ENCODE measurements at regions not wholly inside any gene's neighbourhood (a gene's known extent, or its start where the extent isn't known, plus 50 kb on each side); places are given as distances from the start of the nearest gene placed in this dataset.

DNA sequence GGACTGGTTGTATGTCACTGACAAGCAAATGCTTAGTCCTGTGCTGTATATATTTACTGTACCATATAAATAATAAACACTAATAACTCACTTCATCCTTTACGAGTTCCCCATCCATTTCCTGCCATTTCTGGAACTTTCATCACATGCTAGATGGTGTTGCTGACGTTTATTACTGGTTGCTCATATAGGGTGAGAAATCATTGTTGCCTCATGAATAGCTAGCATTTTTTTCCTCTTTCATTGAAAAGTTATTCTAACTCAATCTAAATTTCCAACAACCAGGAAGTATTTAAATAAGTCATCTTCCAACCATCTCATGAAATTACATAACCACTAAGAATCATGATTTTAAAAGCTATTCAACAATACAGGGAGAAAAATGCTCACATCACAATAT, 88.6 kb upstream of the RCN1 start:
- DNase-seq (ENCODE audit: low read depth), result no peak

DNA sequence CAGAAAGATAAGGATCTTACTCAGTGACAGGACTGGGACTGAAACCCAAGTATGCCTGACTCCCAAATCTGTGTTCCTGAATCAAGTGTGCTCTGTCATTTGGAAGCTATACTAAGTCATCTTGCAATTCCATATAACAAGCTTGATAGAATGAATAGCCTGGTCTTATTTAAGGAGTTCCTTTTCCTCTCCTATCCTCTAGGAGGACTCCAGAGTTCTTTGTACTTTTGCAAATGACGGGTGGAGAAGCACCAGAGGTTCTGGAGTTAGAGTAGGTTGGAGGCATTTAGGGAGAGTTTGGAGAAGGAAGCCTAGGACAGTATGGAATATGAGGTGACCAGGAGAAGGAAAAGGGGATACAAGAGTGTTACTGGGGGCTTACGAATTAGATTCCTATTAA, 92.9 kb upstream of the RCN1 start:
- no peak for DNase-seq (ENCODE audit: low read depth)

DNA sequence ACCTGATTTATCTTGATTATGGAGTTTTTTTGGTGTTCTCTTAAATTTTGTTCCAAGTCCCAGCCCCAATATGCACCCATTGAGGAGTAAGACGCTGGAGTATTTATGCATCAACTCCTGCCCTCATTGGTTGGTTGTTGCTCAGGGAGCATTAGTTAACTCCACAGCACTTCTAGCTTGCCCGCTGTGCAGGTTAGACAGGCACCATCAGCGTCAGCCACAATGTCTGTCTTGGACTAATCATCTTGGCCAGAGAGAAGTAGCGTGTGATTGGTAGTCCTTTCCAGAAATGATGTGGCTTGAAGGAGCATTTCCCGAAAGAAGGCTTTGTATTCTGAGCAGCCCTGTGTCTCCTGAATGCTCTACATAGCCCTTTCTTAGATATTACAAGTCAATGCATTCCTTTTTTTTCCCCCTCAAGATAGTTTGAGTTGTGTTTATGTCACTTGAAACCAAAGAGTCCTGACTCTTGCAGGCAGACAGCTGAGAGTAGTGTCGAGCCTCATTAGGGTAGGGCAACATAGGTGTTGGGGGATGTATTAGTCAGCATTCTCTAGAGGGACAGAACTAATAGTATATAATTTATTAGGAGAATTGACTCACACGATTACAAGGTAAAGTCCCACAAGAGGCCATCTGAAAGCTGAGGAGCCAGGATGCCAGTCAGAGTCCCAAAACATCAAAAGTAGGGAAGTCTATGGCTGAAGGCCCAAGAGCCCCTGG, 94.6 kb upstream of the RCN1 start:
- no peak for DNase-seq (ENCODE audit: low read depth)

DNA sequence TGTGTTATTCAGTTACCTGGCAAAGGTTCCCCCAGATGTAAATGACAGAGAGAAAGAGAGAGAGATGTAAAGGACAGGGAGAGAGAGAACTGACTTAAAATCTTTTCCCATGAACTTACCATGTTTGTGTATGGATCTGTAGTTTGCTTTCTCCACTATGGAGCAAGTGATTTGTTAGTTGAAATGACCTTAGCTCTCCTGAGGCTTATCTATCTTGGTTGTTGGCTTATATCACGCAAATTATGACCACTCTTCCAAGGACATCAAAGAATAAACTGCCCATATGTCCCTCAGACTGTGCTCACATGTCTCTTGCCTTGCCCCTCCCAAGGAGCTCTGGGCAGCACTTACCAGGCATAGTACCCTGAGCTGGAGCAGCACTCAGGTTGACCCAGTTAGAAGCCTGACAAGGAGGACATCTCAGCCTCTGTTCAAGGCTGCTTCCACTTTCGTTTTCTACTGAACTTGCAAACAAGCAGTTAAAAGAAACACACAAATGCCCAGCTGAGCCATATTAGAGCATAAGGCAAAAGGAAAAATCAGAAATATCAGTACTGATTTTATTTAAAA, 95.3 kb upstream of the RCN1 start:
- peak; percentile 66 for DNase-seq (ENCODE audit: low read depth)

DNA sequence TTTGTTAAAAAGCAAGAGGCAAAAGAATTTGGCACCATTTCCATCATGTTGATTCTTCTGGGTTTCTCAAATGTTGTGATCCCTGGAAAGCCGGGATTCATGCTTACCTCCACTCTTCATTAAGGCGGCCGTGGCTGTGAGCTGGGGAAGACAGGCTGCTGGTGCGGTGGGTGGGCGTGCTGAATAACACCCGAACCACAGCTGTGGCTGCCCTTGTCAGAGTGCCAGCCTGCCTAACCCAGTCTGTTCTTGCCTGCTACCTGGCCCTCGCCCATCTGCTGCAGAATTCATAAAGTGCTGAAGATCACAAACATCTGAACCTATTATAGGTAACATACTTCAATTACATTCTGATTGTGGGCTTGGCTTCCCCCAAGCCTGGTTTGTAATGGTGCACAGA, 95.8 kb upstream of the RCN1 start:
- no peak for DNase-seq (ENCODE audit: low read depth)

DNA sequence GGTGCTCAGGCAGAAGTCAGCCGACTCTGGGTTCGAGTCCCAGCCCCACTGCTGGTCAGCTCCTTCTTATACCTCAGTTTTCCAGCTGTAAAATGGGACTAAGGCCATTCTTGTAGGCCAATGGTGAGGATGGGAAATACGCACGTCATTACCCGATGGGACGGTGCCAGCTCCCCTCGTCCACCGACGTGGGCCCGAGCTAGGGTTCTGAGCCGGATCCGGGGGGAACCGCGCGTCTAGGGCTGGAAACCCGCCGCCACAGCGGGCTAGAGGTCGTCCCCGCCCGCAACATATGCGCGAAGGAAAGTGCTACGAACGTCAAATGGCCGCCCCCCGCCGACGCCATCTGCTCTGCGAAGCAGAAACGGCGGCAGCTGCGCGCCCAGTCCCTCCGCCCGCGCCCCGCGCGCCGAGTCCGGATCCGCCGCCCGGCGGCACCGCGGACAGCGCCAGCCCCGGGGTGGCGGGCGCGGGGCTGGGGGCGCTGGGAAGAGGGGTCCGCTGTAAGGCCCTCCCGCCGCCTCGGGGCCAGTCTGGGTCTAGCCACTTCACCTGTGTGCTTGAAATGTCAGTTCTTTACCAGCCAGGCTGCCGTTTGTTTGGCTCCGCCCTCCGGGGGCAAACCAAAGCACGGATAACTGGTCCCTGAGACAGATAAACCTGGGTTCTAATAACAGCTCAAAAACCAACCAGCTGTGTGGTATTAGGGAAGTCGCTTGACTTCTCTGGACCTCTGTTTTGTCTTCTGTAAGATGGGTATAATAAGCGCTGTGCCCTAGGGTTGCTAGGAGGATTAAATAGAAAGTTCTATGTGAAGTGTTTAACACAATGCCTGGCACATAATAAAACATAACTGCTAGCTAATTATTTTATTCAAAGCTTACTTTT, 103.5 kb upstream of the RCN1 start:
- no peak for DNase-seq (ENCODE audit: low read depth)

DNA sequence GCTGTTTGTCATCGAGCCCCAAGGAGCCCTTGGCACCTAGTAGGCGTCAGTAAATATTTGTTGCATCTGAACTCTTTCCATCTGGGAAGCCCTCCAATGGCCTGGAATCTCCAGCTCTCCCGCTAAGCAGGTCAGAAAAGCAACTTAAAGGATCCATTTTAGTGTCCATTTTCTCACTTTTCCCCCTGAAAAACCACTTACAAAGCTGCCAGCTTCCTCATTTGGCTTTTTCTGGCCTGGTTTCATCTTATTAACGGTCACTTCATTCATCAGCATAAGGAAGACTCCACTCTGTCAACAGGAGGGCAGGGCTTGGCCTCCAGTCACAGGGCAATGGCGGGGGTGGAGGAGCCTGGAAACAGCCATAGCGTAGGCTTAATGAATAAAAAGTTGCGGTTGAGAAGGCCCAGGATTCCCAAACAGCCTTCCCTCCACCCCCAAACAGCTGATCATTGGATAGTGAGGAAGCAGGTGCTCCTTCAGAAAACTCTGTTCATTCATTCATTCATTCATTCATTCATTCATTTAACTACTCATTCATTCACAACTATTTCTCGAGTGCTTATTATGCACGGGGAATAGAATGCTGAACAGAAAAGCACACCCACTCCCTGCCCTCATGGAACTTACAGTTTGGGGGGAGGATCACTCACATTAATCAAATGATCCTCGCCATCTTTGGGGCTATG, 104.5 kb upstream of the RCN1 start:
- DNase-seq (ENCODE audit: low read depth), result no peak

DNA sequence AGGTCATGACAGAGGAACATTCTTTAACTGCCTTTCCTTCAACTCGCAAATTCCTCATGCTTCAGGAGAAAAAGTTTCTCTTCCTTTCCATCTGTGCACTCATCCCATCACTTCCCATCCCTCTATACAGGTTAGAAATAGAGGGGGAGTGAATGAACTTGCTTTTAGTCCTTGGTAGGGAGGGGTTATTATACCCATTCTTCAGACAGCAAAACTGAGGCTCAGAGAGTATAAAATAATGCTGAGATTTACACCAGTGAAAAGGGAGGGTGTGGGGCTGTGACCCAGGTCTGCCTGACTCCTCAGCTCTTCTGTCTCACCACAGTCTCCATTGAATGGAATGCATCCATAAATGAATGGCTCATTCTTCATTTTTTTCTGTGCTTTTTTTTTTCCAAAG, 109.4 kb upstream of the RCN1 start:
- no peak for DNase-seq (ENCODE audit: low read depth)

DNA sequence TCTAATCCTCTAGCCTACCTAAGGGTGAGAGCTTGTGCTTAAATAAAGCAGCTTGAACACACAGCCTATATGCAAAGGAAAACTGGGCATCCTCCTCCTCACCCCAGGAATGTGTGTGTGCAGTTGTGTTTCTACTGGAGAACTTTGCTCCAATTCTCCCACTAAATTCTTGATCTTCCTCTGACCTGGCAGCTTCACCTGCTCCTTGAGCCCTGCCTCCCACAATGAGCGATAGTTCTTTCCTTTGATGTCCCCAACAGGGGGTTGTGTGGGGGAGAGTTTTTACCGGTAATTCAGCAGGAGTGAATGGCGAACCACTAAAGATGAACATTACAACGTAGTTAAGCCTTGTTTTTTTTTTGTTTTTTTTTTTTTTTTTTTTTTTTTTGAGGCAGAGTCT, 113.5 kb upstream of the RCN1 start:
- DNase-seq (ENCODE audit: low read depth), result no peak

DNA sequence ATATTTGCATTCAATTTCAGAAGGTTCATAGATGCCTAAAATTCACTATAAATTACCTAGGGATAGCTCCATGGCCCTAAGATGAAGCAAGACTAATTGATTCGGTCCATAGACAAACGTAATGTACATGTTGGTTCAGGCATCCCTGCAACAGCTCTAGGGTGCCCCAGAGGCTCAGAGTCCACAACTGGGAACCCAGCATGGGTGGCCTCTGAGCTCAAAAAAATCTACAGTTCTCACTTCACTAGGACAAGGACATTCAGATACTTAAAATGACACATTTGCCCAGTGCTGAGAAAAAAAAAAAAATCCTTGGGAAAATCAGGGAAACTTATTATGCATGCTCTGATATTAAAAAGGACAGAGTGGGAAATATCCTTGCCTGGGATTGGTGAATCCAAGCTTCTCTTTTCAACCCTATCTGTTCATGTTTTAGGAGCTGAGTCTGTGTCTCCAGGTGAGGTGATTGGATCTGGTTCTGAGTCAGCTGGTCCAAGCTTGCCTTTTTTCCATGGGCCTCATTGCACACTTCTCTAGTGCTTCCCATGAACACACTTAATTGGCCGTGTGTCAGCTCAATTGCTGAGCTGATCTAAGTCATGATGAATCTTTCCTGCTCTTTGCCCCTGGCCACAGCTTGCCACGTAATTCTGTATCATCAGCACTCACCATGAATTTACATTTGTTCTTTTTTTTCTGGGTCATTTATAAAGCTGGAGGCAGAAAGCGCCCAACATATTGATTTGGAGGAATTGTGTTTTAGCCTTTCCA, 116.3 kb upstream of the RCN1 start:
- peak; percentile 92 for DNase-seq (ENCODE audit: low read depth)

DNA sequence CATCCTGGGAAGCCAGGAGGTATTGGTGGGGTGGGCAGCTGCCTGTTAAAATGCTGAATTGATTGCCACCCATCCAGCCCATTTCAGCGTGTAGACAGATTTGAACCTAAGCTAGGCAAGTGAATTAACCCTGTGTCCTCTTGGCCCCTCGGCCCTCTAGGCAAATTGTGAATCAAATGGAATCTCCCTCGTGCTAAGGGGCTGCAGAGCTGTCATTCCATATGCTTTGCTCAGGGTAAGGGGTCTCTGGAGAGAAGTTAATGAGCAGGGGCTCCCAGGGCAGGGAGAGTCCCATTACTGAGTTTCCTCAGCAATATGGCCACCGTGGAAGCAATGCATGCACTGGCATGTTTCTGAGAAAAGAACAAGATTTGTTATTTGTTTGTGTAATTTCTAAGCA, 117.7 kb upstream of the RCN1 start:
- no peak for DNase-seq (ENCODE audit: low read depth)

DNA sequence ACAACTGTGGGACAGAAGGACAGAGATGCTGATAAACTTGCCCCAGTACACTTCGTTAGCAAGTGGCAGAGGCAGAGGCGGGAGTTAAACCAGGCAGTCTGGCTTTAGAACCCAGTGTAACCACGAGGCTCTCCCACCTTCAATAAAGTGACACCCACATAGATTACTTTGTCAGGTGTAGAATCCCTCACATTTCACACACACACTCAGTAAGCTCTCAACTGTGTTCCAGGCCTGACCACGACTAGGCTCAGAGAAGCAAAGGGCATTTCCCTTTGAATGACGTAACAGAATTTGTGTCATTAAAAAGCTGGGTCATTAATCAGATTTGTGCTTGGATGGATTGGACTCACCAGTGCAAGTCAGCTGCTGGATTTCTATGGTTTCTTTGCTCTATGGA, 118.3 kb upstream of the RCN1 start:
- no peak for DNase-seq (ENCODE audit: low read depth)

DNA sequence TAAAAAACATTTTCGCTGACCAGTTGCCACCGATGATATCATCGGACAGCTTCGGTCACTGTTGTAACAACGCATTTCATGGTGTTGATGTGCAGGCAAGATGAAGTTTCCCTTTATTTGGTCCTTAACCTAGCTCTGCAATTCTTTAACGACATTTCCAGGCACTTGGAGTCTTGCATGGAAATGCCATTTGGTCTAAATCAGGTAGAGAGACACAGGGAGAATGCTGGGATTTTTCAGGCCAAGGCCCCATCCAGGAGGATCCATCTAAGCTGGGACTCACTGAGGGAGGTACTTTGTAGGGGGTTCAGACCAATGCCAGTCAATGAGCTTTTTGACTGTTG, 121.5 kb upstream of the RCN1 start:
- DNase-seq (ENCODE audit: low read depth), result no peak

DNA sequence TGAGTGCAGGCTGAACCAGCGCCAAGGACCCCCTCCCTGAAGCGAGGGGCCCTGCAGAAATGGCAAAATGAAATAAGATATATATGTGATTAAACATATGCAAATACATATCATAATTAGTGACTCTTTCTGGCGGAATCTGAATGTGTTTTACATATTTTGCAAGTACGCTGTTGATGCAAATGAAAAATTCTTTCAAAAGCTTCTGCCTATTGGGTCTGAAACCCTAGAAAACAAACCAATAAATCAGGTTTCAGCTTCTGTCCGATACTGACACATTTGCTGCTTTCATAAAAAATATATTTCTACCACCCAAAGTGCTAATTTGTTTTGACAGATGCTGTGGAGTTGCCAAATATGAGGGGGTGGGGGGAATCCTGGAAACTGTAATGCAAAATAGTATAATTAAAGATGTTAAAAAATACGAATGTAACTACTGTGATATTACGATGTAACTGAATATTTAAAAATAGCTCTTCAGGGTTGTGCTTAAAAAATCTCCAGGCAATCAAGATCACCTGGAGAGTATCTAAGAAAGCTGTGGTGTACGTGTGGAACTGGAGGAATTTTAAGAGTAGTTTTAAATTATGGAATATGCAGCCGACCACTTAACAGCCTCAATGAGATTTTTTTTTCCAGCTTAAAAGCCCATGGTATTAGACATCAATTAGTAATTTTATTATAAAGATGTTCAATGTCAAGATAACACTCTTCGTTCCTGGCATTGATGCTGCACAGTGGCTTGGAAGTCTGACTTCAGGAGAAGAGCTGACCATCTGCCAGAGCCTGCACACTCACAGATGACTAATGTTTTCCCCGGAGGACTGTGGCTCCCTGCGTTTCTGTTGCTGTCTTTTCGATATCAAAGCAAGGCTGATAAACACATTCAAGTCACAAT, 122.2 kb upstream of the RCN1 start:
- peak; percentile 90 for DNase-seq (ENCODE audit: low read depth)

DNA sequence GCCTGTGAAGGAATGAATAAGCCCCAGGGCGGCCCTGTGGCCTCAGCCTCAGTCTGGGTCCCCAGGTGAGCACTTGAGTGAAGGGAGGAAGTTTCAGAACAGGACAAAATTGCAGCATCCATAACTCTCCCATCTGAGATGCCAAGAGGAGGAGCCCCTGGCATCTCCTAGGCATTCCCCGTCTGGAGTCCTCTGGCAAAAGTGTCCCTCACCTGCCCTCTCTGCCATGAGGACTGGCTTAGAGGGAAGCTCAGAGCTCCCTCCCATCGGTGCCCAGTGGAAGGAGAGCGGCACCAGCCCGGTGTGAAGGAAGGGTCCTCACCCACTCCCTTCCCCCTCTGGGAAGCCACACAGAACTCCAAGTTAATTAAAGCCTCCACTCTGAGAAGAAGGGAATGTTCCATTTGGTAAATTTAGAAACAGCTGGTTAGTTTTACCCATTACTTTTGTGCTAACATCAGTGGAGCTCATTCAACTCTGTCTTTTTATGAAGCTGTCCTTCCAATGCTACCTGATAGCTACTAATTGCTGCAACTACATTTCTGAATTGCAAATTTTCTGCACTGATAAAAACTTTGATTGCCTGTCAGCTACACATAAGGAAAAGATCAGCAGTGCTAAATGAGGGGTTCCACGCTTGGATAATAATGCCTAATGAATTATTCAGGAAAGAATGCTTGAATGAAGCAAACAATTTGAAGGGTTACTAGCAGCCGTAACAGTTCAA, 123.3 kb upstream of the RCN1 start:
- no peak for DNase-seq (ENCODE audit: low read depth)

DNA sequence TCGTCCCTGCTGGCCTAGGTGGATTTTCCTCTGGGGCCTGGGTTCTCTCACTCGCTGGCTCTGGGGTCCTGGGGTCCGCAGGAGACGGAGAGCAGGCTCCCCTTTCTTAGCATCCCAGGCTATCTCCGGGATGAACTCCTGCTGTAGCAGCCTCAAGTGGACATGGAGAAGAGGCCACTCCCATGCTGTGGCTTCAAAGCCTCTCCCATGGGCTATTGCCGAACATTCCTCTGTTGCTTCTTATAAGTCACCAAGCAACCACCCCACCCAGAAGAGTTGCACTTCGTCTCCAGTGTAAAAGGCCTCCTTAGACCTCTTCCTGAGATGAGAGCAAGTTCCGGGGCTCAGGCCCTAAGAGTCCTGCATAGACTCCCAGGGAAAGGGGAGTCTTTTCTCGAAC, 124.0 kb upstream of the RCN1 start:
- no peak for DNase-seq (ENCODE audit: low read depth)

DNA sequence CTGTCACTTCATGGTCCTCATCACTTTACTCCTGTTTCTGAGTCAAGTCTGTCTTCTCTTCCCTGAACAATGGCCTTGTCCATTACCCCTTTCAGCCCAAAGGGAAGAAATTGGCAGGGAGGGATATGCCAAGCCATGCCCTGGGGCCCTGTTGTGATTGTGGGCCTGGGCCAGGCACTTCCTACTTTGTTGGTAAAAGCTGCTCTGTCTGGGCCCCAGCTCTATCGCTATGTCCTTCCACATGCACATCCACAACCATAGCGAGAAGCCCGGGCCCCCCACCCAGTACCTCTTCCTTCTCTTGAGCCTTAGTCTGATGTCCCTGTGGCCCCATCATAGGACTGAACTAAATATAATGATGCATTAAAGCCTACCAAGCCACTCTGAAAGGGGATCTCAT, 126.7 kb upstream of the RCN1 start:
- DNase-seq (ENCODE audit: low read depth), result no peak

DNA sequence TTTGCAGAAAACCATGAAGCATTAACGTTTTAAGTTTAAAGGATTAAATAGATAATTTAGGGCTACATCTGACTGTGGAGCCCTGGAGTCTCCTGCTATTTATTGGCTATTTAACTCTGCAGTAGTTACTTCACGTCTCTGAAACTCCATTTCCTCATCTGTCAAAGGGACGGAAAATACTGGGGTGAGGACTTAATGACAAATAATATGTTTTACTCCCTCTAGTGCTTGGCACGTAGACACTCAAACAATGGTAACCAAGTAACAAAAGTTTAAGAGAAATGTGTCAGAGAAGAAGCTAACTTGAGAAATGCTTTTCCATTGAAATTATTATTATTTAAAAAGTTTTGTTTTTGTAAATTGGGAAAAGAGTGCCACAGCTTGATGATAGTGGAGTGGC, 130.7 kb upstream of the RCN1 start:
- DNase-seq (ENCODE audit: low read depth), result no peak

DNA sequence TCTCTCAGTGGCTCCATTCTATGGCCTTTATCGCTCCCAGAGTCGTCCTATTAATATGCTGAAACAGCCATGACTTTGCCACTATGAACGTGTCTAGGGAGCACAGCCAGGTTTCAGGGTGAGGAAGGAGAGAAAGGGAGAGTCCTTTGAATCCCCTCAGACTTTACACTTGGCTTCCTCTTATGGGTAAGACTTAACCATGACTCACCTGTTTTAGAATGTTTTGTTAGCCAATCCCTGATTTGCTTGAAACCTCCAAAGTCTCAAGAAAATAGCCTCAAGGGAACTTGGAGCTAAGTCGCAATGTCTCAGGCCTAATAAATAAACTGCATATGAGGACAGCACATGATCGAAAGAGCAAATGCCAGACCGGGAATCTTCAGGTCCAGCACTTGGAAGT, 131.2 kb upstream of the RCN1 start:
- peak; percentile 88 for DNase-seq (ENCODE audit: low read depth)

Data from RPMI7951 (cell line).